NCI-H2227 treated with DMSO at 0.1 percent for 48 hours (cell line): ENCODE measurements at regions not wholly inside any gene's neighbourhood (a gene's known extent, or its start where the extent isn't known, plus 50 kb on each side); places are given as distances from the start of the nearest gene placed in this dataset.
"Not testable (repeated sequence)": the region's sequence is repeated elsewhere in the genome, so short reads cannot be mapped to it uniquely, and the experiment has no call there.

ENCODE experiments used
- DNase-seq: peaks from one replicate; lab custom pipeline; 2025; lab: John Stamatoyannopoulos, UW

DNA sequence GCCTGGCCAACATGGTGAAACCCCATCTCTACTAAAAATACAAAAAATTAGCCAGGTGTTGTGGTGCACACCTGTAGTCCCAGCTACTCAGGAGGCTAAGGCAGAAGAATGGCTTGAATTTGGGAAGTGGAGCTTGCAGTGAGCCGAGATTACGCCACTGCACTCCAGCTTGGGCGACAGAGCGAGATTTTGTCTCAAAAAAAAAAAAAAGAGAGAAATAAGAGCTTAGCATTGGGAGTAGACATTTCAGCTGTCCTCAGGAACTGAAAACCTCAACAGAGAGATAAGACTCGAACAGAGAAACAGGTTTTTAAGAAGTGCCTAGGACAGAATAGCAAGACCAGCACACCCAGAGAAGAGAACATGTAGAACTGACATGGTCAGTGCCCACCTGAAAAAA is 262.6 kb upstream of the RAB4A start:
- not testable (repeated sequence) for DNase-seq

GRCh38 chr1:229011022-229011421 is 259.9 kb upstream of the RAB4A start:
- no peak for DNase-seq

- no peak for DNase-seq
Observed at GRCh38 chr1:229012823-229013222, 258.1 kb upstream of the RAB4A start.

GRCh38 chr1:229013981-229014380 is 256.9 kb upstream of the RAB4A start:
- no peak for DNase-seq

DNA sequence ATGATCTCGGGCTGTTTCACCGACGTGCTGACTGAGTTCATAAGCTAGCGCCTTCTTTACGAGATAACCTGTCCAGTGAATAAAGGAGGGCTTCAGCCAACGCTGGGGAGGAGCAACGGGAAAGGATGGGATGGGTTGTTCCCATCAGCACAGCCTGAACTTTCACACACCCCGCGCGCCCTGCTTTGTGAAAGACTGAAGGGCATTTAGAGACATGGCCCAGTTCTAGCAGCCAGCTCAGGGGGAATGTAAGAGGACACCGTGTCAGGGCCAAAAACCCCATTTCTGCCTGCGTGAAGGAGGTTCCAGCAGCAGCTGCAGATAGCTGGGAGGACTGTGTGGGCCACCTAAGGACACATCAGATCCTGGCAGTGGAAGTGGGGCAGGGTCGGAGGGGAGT is 255.1 kb upstream of the RAB4A start:
- no peak for DNase-seq

GRCh38 chr1:229017091-229017490 is 253.8 kb upstream of the RAB4A start:
- no peak for DNase-seq

- no peak for DNase-seq
Observed at GRCh38 chr1:229018674-229019295, 252.1 kb upstream of the RAB4A start.

- no peak for DNase-seq
Observed at GRCh38 chr1:229019663-229020271, 251.1 kb upstream of the RAB4A start.

GRCh38 chr1:229021034-229021433 is 249.9 kb upstream of the RAB4A start:
- DNase-seq = not testable (repeated sequence)

- DNase-seq = peak; percentile 56
Observed at GRCh38 chr1:229022595-229023333, 248.1 kb upstream of the RAB4A start.

GRCh38 chr1:229023651-229024300 is 247.1 kb upstream of the RAB4A start:
- DNase-seq = no peak

DNA sequence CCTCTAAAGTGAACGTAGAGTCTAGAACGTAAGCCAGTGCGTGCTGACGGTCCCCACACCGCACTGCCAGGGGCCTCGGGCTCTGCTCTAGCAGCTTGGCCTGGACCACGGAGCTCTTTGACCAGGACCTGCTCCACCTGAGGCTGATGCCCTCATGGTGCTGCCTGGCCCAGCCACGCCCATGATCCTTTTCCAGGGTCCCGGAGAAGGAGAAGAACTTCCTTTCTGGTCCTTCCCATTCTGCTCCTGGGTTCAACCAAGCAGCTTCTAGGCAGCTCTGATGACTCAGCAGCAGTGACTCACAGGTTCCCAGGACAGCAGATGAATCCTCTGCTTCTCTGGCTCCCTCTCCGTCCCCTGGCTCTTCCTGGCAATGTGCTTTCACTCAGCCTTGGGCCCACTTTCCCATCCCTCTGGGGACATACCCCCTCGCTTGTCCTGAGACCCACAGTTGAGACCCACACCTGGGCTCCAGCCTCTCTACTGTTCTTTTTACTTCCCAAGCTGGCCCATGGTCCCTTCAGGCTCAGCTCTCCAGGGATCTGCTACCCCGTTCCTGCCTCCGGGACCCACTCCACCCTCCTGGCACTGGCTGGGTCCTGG is 246.3 kb upstream of the RAB4A start:
- no peak for DNase-seq

- no peak for DNase-seq
Observed at GRCh38 chr1:229025576-229025975, 245.3 kb upstream of the RAB4A start.

GRCh38 chr1:229027158-229027557 is 243.8 kb upstream of the RAB4A start:
- DNase-seq = no peak

- DNase-seq = no peak
Observed at GRCh38 chr1:229027622-229028182, 243.2 kb upstream of the RAB4A start.

GRCh38 chr1:229028544-229028943 is 242.4 kb upstream of the RAB4A start:
- no peak for DNase-seq

DNA sequence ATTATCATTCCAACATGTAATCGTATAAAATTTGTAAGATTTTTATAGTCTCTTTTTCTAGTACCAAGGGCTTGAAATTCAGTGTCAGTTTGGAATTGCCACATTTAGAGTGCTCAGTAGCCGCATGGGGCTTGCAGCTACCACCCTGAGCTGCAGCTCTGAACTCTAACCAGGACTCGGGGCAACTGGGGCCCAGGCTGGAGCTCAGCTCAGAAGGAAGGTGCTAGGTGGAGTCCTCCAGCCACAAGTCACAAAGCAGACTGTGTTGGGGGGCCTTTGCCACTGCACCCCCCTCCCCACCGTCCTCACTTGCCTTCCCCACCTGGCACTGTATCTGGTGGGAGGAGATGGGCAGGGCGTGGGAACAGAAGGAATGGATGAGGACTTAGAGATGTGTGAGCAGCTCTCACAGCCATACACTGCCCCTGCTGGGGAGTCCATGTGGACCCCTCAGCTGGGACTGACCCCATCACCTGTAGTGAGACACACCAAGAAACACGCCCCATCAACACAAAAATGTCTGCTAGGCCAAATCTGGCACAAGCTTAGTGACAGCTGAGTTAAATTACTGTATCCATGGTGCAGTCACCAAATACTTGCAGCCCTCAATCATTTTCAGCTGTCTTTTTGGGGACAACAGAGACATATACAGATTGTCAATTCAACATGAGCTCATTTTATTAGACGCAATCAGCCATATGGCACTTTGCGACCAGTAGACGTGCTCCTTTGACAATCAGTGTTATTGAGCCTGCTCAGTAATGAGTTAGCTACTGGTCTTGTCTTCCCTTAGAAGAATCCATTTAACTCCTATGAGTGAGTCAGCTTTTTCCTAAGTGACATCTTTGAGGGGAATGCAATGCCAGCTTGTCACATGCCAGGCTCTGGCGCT is 241.7 kb upstream of the RAB4A start:
- DNase-seq = no peak

- DNase-seq = no peak
Observed at GRCh38 chr1:229029879-229030235, 241.1 kb upstream of the RAB4A start.

DNA sequence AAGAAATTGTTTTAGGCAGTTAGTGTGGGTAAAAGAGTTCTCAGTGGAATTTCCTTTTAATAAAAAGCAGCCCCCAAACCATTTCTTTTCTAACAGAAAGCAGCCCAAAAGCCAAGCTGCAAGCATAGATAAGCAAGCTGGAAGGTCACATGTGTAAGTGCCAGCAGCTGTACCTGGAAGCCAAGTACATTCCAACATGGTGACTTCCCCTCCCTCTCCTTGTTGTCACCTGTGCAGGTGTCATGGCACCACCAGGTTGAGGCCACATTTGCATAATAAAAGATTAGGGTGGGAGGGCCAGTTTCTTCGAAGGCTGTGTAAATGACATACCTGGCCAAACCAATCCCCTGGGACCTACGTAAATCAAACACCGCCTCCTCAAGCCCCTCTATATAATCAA is 240.3 kb upstream of the RAB4A start:
- DNase-seq = no peak

- DNase-seq = no peak
Observed at GRCh38 chr1:229031061-229031460, 239.8 kb upstream of the RAB4A start.
